ENCODE measurements at regions not wholly inside any gene's neighbourhood (a gene's known extent, or its start where the extent isn't known, plus 50 kb on each side); places are given as distances from the start of the nearest gene placed in this dataset.

- TF ChIP-seq RAD21 (IDR thresholded peaks at IDR 0.05) = no peak
- no peak for TF ChIP-seq MAX (IDR thresholded peaks at IDR 0.05)
- TF ChIP-seq CTCF (IDR thresholded peaks at IDR 0.05; ENCODE audit: low read depth, low read length, missing input control) = no peak
- TF ChIP-seq NR2F2 (IDR thresholded peaks at IDR 0.05) = no peak
- no peak for TF ChIP-seq TAF1 (conservative IDR thresholded peaks at IDR 0.05)
- no peak for TF ChIP-seq HNF4A (conservative IDR thresholded peaks at IDR 0.05)
- no peak for TF ChIP-seq GABPA (IDR thresholded peaks at IDR 0.05 in 1 of 2, conservative IDR thresholded peaks at IDR 0.05 in 1 of 2)
- TF ChIP-seq FOXA1 (IDR thresholded peaks at IDR 0.05) = no peak
- no peak for TF ChIP-seq ZBTB33 (IDR thresholded peaks at IDR 0.05)
- no peak for TF ChIP-seq ATF3 (IDR thresholded peaks at IDR 0.05)
- no peak for TF ChIP-seq HNF4G (IDR thresholded peaks at IDR 0.05)
- H3K9me3 ChIP-seq (ENCODE audit: control insufficient read depth in 4 of 4, low read length in 3 of 4) = no peaks in the 10 kb centered on the region
- peaks cover 0 to 2% (median 0%) of the 10 kb centered on the region in 4 donors for H3K36me3 ChIP-seq (ENCODE audit: control insufficient read depth in 4 of 4, insufficient read depth in 3 of 4, low read depth in 1 of 4, low read length in 3 of 4)
- 90% methylated on average over 8 of the region's 8 CpGs for WGBS
- no peak for DNase-seq (ENCODE audit: low spot score)
- no peak overlapping the region for H3K27ac ChIP-seq (ENCODE audit: low read depth in 1 of 2, low read length in 2 of 2)
- no peaks in the 10 kb centered on the region for H3K27me3 ChIP-seq (ENCODE audit: control insufficient read depth in 4 of 4, insufficient read depth in 4 of 4, low read length in 3 of 4)
- no peak overlapping the region for H3K4me3 ChIP-seq (ENCODE audit: low read depth in 1 of 3, low read length in 3 of 3)
- peaks cover 0 to 2% (median 0%) of the 10 kb centered on the region in 4 donors for H3K4me1 ChIP-seq (ENCODE audit: control insufficient read depth in 4 of 4, insufficient read depth in 4 of 4, low read length in 3 of 4)
- H3K9ac ChIP-seq (ENCODE audit: low read depth in 1 of 2, low read length in 2 of 2) = no peak overlapping the region
Measured at GRCh38 chr22:17271711-17272451, 52.6 kb upstream of the ADA2 start.

GRCh38 chr22:17269607-17270261 is 50.5 kb upstream of the ADA2 start:
- WGBS = 52% methylated on average over 14 of the region's 14 CpGs
- DNase-seq (ENCODE audit: low spot score) = no peak
- H3K4me3 ChIP-seq (ENCODE audit: low read depth in 1 of 3, low read length in 3 of 3) = peak overlapping the region in 2 of 3 donors; percentile 19 to 39

More at GRCh38 chr22:17269607-17270261, 50.5 kb upstream of the ADA2 start:
- Histone ChIP-seq H3K27me3 (ENCODE audit: control insufficient read depth in 4 of 4, insufficient read depth in 4 of 4, low read length in 3 of 4) (no peaks in the 10 kb centered on the region), H3K9ac (ENCODE audit: low read depth in 1 of 2, low read length in 2 of 2) (peak overlapping the region in 1 of 2 donors; percentile 39), H3K9me3 (ENCODE audit: control insufficient read depth in 4 of 4, low read length in 3 of 4) (no peaks in the 10 kb centered on the region), H3K36me3 (ENCODE audit: control insufficient read depth in 4 of 4, insufficient read depth in 3 of 4, low read depth in 1 of 4, low read length in 3 of 4) (peaks cover 0 to 2% (median 0%) of the 10 kb centered on the region in 4 donors), H3K4me1 (ENCODE audit: control insufficient read depth in 4 of 4, insufficient read depth in 4 of 4, low read length in 3 of 4) (peaks cover 0 to 2% (median 0%) of the 10 kb centered on the region in 4 donors), H3K27ac (ENCODE audit: low read depth in 1 of 2, low read length in 2 of 2) (peak overlapping the region; percentile 39 to 62)
- peak; percentile 62 for TF ChIP-seq MAX (IDR thresholded peaks at IDR 0.05)
- TF ChIP-seq ZBTB33 (IDR thresholded peaks at IDR 0.05) = peak; percentile 46
- no peak for TF ChIP-seq ATF3 (IDR thresholded peaks at IDR 0.05)
- TF ChIP-seq RAD21 (IDR thresholded peaks at IDR 0.05) = peak; percentile 41 to 58
- peak; percentile 58 for TF ChIP-seq YY1 (IDR thresholded peaks at IDR 0.05)
- TF ChIP-seq HNF4A (conservative IDR thresholded peaks at IDR 0.05) = peak; percentile 44 to 62
- TF ChIP-seq NR2F2 (IDR thresholded peaks at IDR 0.05) = no peak
- TF ChIP-seq REST (IDR thresholded peaks at IDR 0.05) = peak; percentile 65
- TF ChIP-seq JUND (IDR thresholded peaks at IDR 0.05) = no peak
- TF ChIP-seq RXRA (IDR thresholded peaks at IDR 0.05) = peak; percentile 70 to 85
- peak in 1 of 2 donors; percentile 37 for TF ChIP-seq EGR1 (IDR thresholded peaks at IDR 0.05; ENCODE audit: low read depth in 2 of 2)
- TF ChIP-seq SP1 (IDR thresholded peaks at IDR 0.05) = peak; percentile 67
